Brain microvascular endothelial cell (primary cell): ENCODE measurements at regions not wholly inside any gene's neighbourhood (a gene's known extent, or its start where the extent isn't known, plus 50 kb on each side); places are given as distances from the start of the nearest gene placed in this dataset.

Experiments
- DNase-seq: peaks from one replicate; pipeline ENCODE4 v3.0.0-alpha.2; 2020
- H3K27ac ChIP-seq: fragments of 250-450 bp; sonication (Bioruptor Pico); 2 replicates; pipeline ENCODE4 v1.5.1; 2020; ENCODE audit warnings: mild to moderate bottlenecking, moderate library complexity
- H3K27me3 ChIP-seq: fragments of 250-450 bp; sonication (Bioruptor Pico); replicated peaks from 2 replicates; pipeline ENCODE4 v1.5.1; 2020; ENCODE audit warnings: mild to moderate bottlenecking
- H3K36me3 ChIP-seq: fragments of 250-450 bp; sonication (Bioruptor Pico); replicated peaks from 2 replicates; pipeline ENCODE4 v1.5.1; 2020; ENCODE audit warnings: mild to moderate bottlenecking
- H3K4me3 ChIP-seq: 2 replicates; pipeline ENCODE4 v1.5.1; 2011; ENCODE audit warnings: low read depth, mild to moderate bottlenecking, control low read depth, low read length, moderate library complexity
- CTCF ChIP-seq: IDR thresholded peaks from 2 replicates; pipeline ENCODE4 v1.5.1; 2011; ENCODE audit warnings: low read depth, mild to moderate bottlenecking, moderate library complexity, low read length, control low read depth, inconsistent platforms; ENCODE audit errors: missing control alignments
- in situ Hi-C: cut with HindIII; loops from 2 replicates; pipeline ENCODE4 v1.10.0; 2017; ENCODE audit warnings: low sequenced_read_pairs, low pct_ligation_motif_present

GRCh38 chr11:15519911-15520310 lies 405.2 kb downstream of the INSC start:
- H3K27ac ChIP-seq: no peak overlapping the region
- H3K4me3 ChIP-seq: no peak overlapping the region
- in situ Hi-C loops: no loop called here
- no peak for TF ChIP-seq CTCF
- no peaks in the 10 kb centered on the region for H3K27me3 ChIP-seq
- H3K36me3 ChIP-seq: no peaks in the 10 kb centered on the region
- no peak for DNase-seq

- Histone ChIP-seq H3K27ac (no peak overlapping the region), H3K27me3 (no peaks in the 10 kb centered on the region), H3K4me3 (no peak overlapping the region), H3K36me3 (no peaks in the 10 kb centered on the region)
- no peak for DNase-seq
- in situ Hi-C loops: no loop called here
- TF ChIP-seq CTCF: no peak
Observed at GRCh38 chr11:15523543-15523942, 408.8 kb downstream of the INSC start.

GRCh38 chr11:15525582-15525981 lies 410.9 kb downstream of the INSC start:
- no peak for TF ChIP-seq CTCF
- H3K36me3 ChIP-seq: no peaks in the 10 kb centered on the region
- H3K27me3 ChIP-seq: no peaks in the 10 kb centered on the region
- H3K4me3 ChIP-seq: no peak overlapping the region
- in situ Hi-C loops: no loop called here
- H3K27ac ChIP-seq: no peak overlapping the region
- no peak for DNase-seq

DNA sequence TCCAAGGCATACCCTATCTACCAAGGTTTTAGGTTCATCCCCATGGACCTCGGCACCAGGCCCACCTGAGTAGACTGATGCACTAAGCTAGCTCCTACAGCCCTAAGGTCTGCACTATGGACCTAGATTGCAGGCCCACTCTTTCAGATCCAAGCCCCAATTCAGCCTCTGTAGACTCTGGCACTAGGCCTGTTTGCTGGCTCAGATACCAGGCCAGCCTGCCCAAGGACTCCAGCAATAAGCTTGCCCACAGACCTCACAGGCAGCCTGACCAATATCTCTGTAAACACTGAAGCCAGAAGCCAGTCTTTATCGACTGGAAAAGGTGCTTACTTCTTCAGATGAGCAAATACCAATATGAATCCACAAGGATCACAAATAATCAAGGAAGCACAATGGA lies 411.3 kb downstream of the INSC start:
- no peak overlapping the region for H3K4me3 ChIP-seq
- DNase-seq: no peak
- no peaks in the 10 kb centered on the region for H3K27me3 ChIP-seq
- H3K27ac ChIP-seq: no peak overlapping the region
- TF ChIP-seq CTCF: no peak
- no peaks in the 10 kb centered on the region for H3K36me3 ChIP-seq
- in situ Hi-C loops: no loop called here

- DNase-seq: no peak
- in situ Hi-C loops: no loop called here
- Histone ChIP-seq H3K36me3 (no peaks in the 10 kb centered on the region), H3K27ac (no peak overlapping the region), H3K27me3 (no peaks in the 10 kb centered on the region), H3K4me3 (no peak overlapping the region)
- TF ChIP-seq CTCF: no peak
Observed at GRCh38 chr11:15526859-15527450, 412.2 kb downstream of the INSC start.

- in situ Hi-C loops: no loop called here
- H3K4me3 ChIP-seq: no peak overlapping the region
- no peak overlapping the region for H3K27ac ChIP-seq
- DNase-seq: no peak
- no peak for TF ChIP-seq CTCF
- H3K27me3 ChIP-seq: no peaks in the 10 kb centered on the region
- H3K36me3 ChIP-seq: no peaks in the 10 kb centered on the region
Observed at GRCh38 chr11:15532432-15532831, 417.7 kb downstream of the INSC start.
